ENCODE measurements at regions not wholly inside any gene's neighbourhood (a gene's known extent, or its start where the extent isn't known, plus 50 kb on each side); places are given as distances from the start of the nearest gene placed in this dataset.

- TF ChIP-seq EZH2 (IDR thresholded peaks at IDR 0.05; ENCODE audit: borderline replicate concordance, low read depth, low read length, poor library complexity, severe bottlenecking) (no peak), CTCF (conservative IDR thresholded peaks at IDR 0.05; ENCODE audit: low read depth, low read length) (no peak)
Observed at GRCh38 chr1:215004121-215004827, 78.3 kb upstream of the KCNK2 start.
